ENCODE measurements at regions not wholly inside any gene's neighbourhood (a gene's known extent, or its start where the extent isn't known, plus 50 kb on each side); places are given as distances from the start of the nearest gene placed in this dataset.
A peak's percentile ranks its signal among the peaks of the same experiment; 100 is the strongest.

DNA sequence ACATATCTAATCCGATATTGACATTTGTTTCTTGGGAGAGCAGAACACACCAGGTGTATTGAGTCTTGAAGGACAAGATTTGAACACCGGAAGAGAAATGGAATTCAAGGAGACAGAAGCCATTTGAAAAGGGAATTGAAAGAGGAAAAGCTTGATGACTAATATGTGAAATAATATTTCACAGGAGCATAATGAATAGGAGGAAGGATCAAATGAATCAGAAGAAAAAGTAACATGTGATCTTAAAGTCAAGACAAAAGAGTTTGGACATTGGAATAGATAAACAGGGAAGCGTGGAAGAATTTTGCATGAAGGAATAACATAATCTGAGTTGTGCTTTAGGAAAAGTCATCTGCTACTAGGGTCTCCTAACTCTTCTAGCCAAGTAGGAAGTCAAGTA lies 145.5 kb upstream of the PDHA2 start:
- H3K4me1 ChIP-seq (ENCODE audit: control insufficient read depth in 1 of 2, insufficient read depth in 2 of 2, low read depth in 1 of 2, low read length in 1 of 2) = no peaks in the 10 kb centered on the region; a peak in 1 of 4 replicates
- TF ChIP-seq MEF2A (IDR thresholded peaks at IDR 0.05; ENCODE audit: borderline replicate concordance, low read depth) = no peak
- no peak for TF ChIP-seq NRF1 (IDR thresholded peaks at IDR 0.05; ENCODE audit: low read depth, low read length)
- no peak for TF ChIP-seq RAD21 (IDR thresholded peaks at IDR 0.05; ENCODE audit: low read length)
- TF ChIP-seq PBX3 (IDR thresholded peaks at IDR 0.05) = no peak
- TF ChIP-seq TCF12 (IDR thresholded peaks at IDR 0.05) = no peak
- no peak for TF ChIP-seq SMC3 (IDR thresholded peaks at IDR 0.05; ENCODE audit: low read depth, low read length)
- TF ChIP-seq, protein P1, sequence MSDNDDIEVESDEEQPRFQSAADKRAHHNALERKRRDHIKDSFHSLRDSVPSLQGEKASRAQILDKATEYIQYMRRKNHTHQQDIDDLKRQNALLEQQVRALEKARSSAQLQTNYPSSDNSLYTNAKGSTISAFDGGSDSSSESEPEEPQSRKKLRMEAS (IDR thresholded peaks at IDR 0.05; ENCODE audit: low read depth) = no peak
- no peak for TF ChIP-seq EP300 (IDR thresholded peaks at IDR 0.05; ENCODE audit: borderline replicate concordance in 1 of 2, low read depth in 1 of 2, low read length in 1 of 2)
- TF ChIP-seq EZH2phosphoT487 (IDR thresholded peaks at IDR 0.05; ENCODE audit: borderline replicate concordance, low read depth) = no peak
- no peak for TF ChIP-seq NFIC (IDR thresholded peaks at IDR 0.05; ENCODE audit: borderline replicate concordance)
- no peak for TF ChIP-seq POLR2AphosphoS5 (IDR thresholded peaks at IDR 0.05; ENCODE audit: low read depth, low read length)
- no peak for TF ChIP-seq MXI1 (IDR thresholded peaks at IDR 0.05; ENCODE audit: low read depth, low read length)
- TF ChIP-seq FOSL2 (IDR thresholded peaks at IDR 0.05; ENCODE audit: borderline replicate concordance, low read depth) = no peak
- TF ChIP-seq ZBTB33 (IDR thresholded peaks at IDR 0.05; ENCODE audit: borderline replicate concordance, low read depth) = no peak
- TF ChIP-seq JUND (IDR thresholded peaks at IDR 0.05) = no peak
- H3F3A ChIP-seq (replicated peaks; ENCODE audit: insufficient read depth) = no peaks in the 10 kb centered on the region
- no peaks in the 10 kb centered on the region for H3K9me2 ChIP-seq
- H3K4me2 ChIP-seq = no peak overlapping the region
- H3K9ac ChIP-seq = no peak overlapping the region
- H3K4me3 ChIP-seq (ENCODE audit: low read depth in 2 of 2, low read length in 1 of 2) = no peak overlapping the region
- CTCF ChIA-PET = no interaction called here
- no peak for DNase-seq
- no peak overlapping the region for H2AFZ ChIP-seq (ENCODE audit: low read depth)
- H3K36me3 ChIP-seq (replicated peaks in 1 of 2; ENCODE audit: control insufficient read depth in 1 of 2, insufficient read depth in 2 of 2, low read length in 1 of 2) = no peaks in the 10 kb centered on the region
- no peak overlapping the region for H3K27ac ChIP-seq (ENCODE audit: low read depth in 2 of 2, low read length in 1 of 2)
- POLR2A ChIA-PET = no interaction called here
- H3K27me3 ChIP-seq (ENCODE audit: insufficient read depth) = no peaks in the 10 kb centered on the region
- no peaks in the 10 kb centered on the region for H3K79me2 ChIP-seq (ENCODE audit: insufficient read depth)
- H4K20me1 ChIP-seq (ENCODE audit: insufficient read depth) = no peaks in the 10 kb centered on the region
- H3K9me3 ChIP-seq = no peaks in the 10 kb centered on the region
- WGBS (ENCODE audit: low lambda C conversion rate) = 82% methylated on average over 3 of the region's 3 CpGs

DNA sequence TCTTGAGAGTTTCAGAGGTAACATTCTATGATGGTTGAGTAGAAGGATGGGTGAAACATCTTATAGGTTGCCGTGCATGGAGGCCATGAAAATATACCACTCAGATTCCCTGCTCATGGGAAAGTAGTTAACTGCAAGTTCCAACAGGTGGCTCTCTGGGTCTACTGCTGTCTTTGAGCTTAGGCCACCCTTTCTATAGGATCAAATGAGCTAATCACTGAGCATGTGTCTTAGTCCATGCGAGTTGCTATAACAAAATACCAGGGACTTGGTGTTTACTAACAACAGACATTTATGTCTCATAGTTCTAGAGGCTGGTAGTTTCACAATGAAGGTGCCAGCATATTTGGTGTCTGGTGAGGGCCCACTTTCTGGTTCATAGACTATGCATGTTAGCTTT lies 144.8 kb upstream of the UNC5C start:
- no peak for DNase-seq
- TF ChIP-seq SMC3 (IDR thresholded peaks at IDR 0.05; ENCODE audit: low read depth, low read length) = peak; percentile 14; the same call in 1 of the 2 replicates
- peak; percentile 51 for TF ChIP-seq RAD21 (IDR thresholded peaks at IDR 0.05; ENCODE audit: low read length)
- no peak for TF ChIP-seq GATA2 (CRISPR knock-in tag; IDR thresholded peaks at IDR 0.05)
- TF ChIP-seq, protein P2, sequence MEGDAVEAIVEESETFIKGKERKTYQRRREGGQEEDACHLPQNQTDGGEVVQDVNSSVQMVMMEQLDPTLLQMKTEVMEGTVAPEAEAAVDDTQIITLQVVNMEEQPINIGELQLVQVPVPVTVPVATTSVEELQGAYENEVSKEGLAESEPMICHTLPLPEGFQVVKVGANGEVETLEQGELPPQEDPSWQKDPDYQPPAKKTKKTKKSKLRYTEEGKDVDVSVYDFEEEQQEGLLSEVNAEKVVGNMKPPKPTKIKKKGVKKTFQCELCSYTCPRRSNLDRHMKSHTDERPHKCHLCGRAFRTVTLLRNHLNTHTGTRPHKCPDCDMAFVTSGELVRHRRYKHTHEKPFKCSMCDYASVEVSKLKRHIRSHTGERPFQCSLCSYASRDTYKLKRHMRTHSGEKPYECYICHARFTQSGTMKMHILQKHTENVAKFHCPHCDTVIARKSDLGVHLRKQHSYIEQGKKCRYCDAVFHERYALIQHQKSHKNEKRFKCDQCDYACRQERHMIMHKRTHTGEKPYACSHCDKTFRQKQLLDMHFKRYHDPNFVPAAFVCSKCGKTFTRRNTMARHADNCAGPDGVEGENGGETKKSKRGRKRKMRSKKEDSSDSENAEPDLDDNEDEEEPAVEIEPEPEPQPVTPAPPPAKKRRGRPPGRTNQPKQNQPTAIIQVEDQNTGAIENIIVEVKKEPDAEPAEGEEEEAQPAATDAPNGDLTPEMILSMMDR (IDR thresholded peaks at IDR 0.05) = peak; percentile 43
- Histone ChIP-seq H3K4me2 (no peak overlapping the region), H3K9ac (no peak overlapping the region), H3K36me3 (replicated peaks in 1 of 2; ENCODE audit: control insufficient read depth in 1 of 2, insufficient read depth in 2 of 2, low read length in 1 of 2) (no peaks in the 10 kb centered on the region), H3K27ac (ENCODE audit: low read depth in 2 of 2, low read length in 1 of 2) (no peak overlapping the region), H2AFZ (ENCODE audit: low read depth) (no peak overlapping the region), H3F3A (replicated peaks; ENCODE audit: insufficient read depth) (no peaks in the 10 kb centered on the region), H3K4me3 (ENCODE audit: low read depth in 2 of 2, low read length in 1 of 2) (no peak overlapping the region), H3K9me2 (no peaks in the 10 kb centered on the region), H3K4me1 (ENCODE audit: control insufficient read depth in 1 of 2, insufficient read depth in 2 of 2, low read depth in 1 of 2, low read length in 1 of 2) (no peaks in the 10 kb centered on the region; a peak in 1 of 4 replicates), H3K27me3 (ENCODE audit: insufficient read depth) (no peaks in the 10 kb centered on the region), H3K9me3 (no peaks in the 10 kb centered on the region), H3K79me2 (ENCODE audit: insufficient read depth) (no peaks in the 10 kb centered on the region), H4K20me1 (ENCODE audit: insufficient read depth) (no peaks in the 10 kb centered on the region)
- 29% methylated on average over 2 of the region's 2 CpGs for WGBS (ENCODE audit: low lambda C conversion rate)
- ChIA-PET POLR2A (no interaction called here), CTCF (interaction anchor here (0.9 kb wide), 1 partner anchor 20 kb away, joined by 3 read pairs; no protein-coding TSS in a partner anchor)

All from SK-N-SH (cell line).